Fibroblast of pulmonary artery (primary cell): ENCODE measurements at regions not wholly inside any gene's neighbourhood (a gene's known extent, or its start where the extent isn't known, plus 50 kb on each side); places are given as distances from the start of the nearest gene placed in this dataset.

ENCODE experiments used
- DNase-seq: peaks from one replicate; pipeline ENCODE4 v3.0.0-alpha.2; 2010; ENCODE audit warnings: low read depth
- H3K4me3 ChIP-seq: replicated peaks from 2 replicates; pipeline ENCODE4 v1.5.1; 2011; ENCODE audit warnings: low read depth, mild to moderate bottlenecking, control low read depth, low read length, moderate library complexity
- CTCF ChIP-seq: IDR thresholded peaks from 2 replicates; pipeline ENCODE4 v1.5.1; 2011; ENCODE audit warnings: mild to moderate bottlenecking, control low read depth, low read length, inconsistent platforms; ENCODE audit errors: missing control alignments

DNA sequence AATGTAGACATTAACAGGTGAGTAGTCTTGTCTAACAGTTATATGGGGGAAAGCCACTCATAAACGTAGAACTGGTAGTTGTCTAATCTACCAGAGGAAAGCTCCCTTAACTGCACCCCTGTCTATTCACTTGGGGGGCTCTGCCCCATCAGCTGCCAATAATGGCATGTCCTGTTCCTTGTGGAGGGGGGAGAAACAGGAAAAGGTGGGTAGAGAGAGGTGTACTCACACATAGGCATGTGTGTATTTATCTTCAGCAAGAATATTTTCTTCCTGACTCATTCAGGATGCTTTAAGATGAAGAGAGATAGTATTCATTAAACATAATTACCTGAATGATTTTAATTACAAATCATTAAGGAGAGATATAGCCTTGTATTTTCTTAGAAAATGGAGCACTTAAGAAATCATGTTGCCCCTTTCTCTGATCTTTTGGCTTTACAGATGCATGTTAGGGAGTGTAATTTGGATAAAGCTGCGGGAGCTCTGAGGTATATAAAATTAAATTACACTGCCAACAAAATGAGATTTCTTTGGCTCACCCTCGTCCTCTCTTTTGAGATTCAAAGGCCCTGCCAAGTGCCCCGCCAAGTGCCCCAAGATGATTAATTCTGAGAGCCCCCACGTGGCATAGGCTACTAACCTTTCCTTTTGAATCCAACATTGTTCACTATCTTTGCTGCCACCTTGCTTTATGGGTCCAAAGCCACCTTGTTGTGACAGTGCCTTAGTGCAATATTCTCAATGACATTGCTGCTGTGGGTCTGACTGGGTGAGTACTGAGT lies 286.3 kb upstream of the LYPLAL1 start:
- DNase-seq: no peak
- no peak for TF ChIP-seq CTCF
- H3K4me3 ChIP-seq: no peak overlapping the region

DNA sequence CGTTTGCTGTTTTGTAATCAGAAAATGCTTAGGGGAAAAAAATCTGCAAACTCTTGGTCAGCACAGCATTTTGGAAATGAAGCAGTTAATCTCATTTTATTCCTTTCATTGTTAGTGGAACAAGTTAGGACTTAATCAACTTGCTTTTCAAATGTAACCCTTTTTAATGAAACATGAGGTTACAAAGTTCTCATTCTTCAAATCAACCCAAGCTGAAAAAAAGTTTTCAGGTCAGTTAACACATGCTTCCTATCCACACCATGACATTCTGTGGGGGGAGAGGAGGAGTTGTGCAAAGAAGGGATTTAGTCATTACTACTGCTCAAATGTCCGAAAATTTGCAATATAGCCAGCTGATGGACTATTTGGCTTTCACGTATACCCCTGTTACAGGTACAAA lies 283.2 kb upstream of the LYPLAL1 start:
- no peak overlapping the region for H3K4me3 ChIP-seq
- DNase-seq: no peak
- no peak for TF ChIP-seq CTCF

DNA sequence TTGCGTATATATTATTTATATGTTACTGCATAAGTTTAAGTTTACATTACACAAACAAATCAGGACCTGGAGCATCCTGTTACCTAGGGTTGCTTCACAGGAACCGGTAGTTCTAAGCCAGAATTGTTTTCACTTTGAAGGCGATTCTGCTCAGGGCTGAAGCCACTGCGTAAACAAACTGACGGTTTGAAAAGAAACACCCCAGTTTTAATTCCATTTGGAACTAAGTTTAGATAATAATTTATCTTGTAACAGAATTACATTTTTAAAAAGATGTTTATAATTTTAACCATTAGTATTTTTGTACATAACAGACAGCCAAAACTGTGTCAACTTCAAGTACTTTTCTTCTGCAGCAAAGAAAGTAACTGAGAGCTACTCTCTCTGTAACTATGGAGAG lies 282.1 kb upstream of the LYPLAL1 start:
- TF ChIP-seq CTCF: no peak
- DNase-seq: no peak
- H3K4me3 ChIP-seq: no peak overlapping the region

- H3K4me3 ChIP-seq: no peak overlapping the region
- no peak for DNase-seq
- TF ChIP-seq CTCF: no peak
Measured at GRCh38 chr1:218895064-218895587, 278.6 kb upstream of the LYPLAL1 start.

DNA sequence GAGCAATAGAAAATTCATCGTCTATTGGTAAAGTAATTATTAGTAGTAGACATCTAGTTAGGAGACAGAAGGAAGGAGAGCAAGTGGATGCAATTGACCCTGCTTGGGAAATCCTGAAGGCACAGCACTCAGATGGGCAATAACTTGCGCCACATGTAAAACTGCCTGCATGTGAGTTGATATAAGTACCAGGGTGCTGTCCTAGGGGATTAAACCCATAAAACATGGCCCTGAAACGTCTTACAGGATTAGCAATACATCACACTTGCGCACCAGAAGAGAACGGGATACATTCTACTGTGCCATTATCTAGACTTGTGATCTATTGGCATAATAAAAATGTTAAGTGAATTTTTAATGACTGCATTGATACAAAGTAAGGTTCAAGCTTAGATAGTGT lies 277.5 kb upstream of the LYPLAL1 start:
- no peak for DNase-seq
- TF ChIP-seq CTCF: no peak
- no peak overlapping the region for H3K4me3 ChIP-seq

- DNase-seq: no peak
- no peak for TF ChIP-seq CTCF
- H3K4me3 ChIP-seq: no peak overlapping the region
Measured at GRCh38 chr1:218898921-218899320, 274.8 kb upstream of the LYPLAL1 start.

DNA sequence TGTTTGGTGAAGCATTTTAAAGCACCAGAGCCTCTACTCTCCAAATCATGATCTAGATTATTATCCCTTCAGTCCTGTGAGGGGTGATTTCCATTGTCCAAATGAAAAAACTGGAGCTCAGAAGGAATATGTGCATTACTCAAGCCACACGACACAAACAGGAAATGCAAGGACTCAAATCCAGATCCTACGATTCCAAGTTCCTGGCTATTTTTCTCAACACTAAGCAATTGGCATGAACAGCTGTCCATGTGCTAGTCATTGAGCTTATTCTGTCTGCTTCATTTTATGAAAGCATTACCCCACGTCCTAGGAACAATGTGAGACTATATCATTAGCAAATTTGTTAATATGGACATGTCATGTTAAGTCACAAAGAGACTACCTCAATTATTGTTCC lies 273.1 kb upstream of the LYPLAL1 start:
- peak; percentile 43 for DNase-seq
- H3K4me3 ChIP-seq: no peak overlapping the region
- no peak for TF ChIP-seq CTCF
